ENCODE measurements at regions not wholly inside any gene's neighbourhood (a gene's known extent, or its start where the extent isn't known, plus 50 kb on each side); places are given as distances from the start of the nearest gene placed in this dataset.
"Not testable (repeated sequence)": the region's sequence is repeated elsewhere in the genome, so short reads cannot be mapped to it uniquely, and the experiment has no call there.

GRCh38 chrY:12453318-12453717 lies 247.7 kb upstream of the USP9Y start:
- H3K4me3 ChIP-seq; intact Hi-C loops (cut with DNase I; ENCODE audit: low total_unique reads); H3K36me3 ChIP-seq; in situ Hi-C loops (cut with MboI; ENCODE audit: low sequenced_read_pairs in 4 of 4); H3K27me3 ChIP-seq; DNase-seq; H3K9me3 ChIP-seq; H3K27ac ChIP-seq; ATAC-seq; H3K4me1 ChIP-seq: not testable (repeated sequence)

GRCh38 chrY:12459965-12460364 lies 241.1 kb upstream of the USP9Y start:
- no peaks in the 10 kb centered on the region for H3K9me3 ChIP-seq
- TF ChIP-seq CTCF (IDR thresholded peaks at IDR 0.05 in 4 of 5, conservative IDR thresholded peaks at IDR 0.05 in 1 of 5) (no peak), POLR2A (IDR thresholded peaks at IDR 0.05) (no peak)
- H3K27ac ChIP-seq, result no peak overlapping the region
- H3K4me1 ChIP-seq, result no peaks in the 10 kb centered on the region
- in situ Hi-C loops (cut with MboI; ENCODE audit: low sequenced_read_pairs in 4 of 4), result no loop called here
- DNase-seq, result no peak
- H3K36me3 ChIP-seq, result no peaks in the 10 kb centered on the region
- no peak overlapping the region for H3K4me3 ChIP-seq
- no peak for ATAC-seq
- no peaks in the 10 kb centered on the region for H3K27me3 ChIP-seq
- intact Hi-C loops (cut with DNase I; ENCODE audit: low total_unique reads), result no loop called here

- H3K4me3 ChIP-seq, result no peak overlapping the region
- intact Hi-C loops (cut with DNase I; ENCODE audit: low total_unique reads), result no loop called here
- in situ Hi-C loops (cut with MboI; ENCODE audit: low sequenced_read_pairs in 4 of 4), result no loop called here
- no peaks in the 10 kb centered on the region for H3K4me1 ChIP-seq
- TF ChIP-seq POLR2A (IDR thresholded peaks at IDR 0.05) (no peak), CTCF (IDR thresholded peaks at IDR 0.05 in 4 of 5, conservative IDR thresholded peaks at IDR 0.05 in 1 of 5) (no peak)
- no peak overlapping the region for H3K27ac ChIP-seq
- no peaks in the 10 kb centered on the region for H3K9me3 ChIP-seq
- H3K27me3 ChIP-seq, result no peaks in the 10 kb centered on the region
- ATAC-seq (no peak), DNase-seq (no peak)
- no peaks in the 10 kb centered on the region for H3K36me3 ChIP-seq
Measured at GRCh38 chrY:12464155-12464554, 236.9 kb upstream of the USP9Y start.

GRCh38 chrY:12465706-12466105 lies 235.3 kb upstream of the USP9Y start:
- Histone ChIP-seq H3K27ac (peak overlapping the region in 1 of 4 donors; percentile 15), H3K9me3 (no peaks in the 10 kb centered on the region), H3K4me3 (no peak overlapping the region), H3K36me3 (no peaks in the 10 kb centered on the region), H3K27me3 (no peaks in the 10 kb centered on the region), H3K4me1 (no peaks in the 10 kb centered on the region)
- intact Hi-C loops (cut with DNase I; ENCODE audit: low total_unique reads), result no loop called here
- TF ChIP-seq CTCF (IDR thresholded peaks at IDR 0.05 in 4 of 5, conservative IDR thresholded peaks at IDR 0.05 in 1 of 5) (no peak), POLR2A (IDR thresholded peaks at IDR 0.05) (no peak)
- DNase-seq, result no peak
- no peak for ATAC-seq
- in situ Hi-C loops (cut with MboI; ENCODE audit: low sequenced_read_pairs in 4 of 4), result no loop called here

GRCh38 chrY:12469081-12469480 lies 231.9 kb upstream of the USP9Y start:
- Histone ChIP-seq H3K27me3 (no peaks in the 10 kb centered on the region), H3K9me3 (no peaks in the 10 kb centered on the region), H3K4me3 (no peak overlapping the region), H3K36me3 (no peaks in the 10 kb centered on the region), H3K4me1 (no peaks in the 10 kb centered on the region), H3K27ac (no peak overlapping the region)
- intact Hi-C loops (cut with DNase I; ENCODE audit: low total_unique reads) (no loop called here), in situ Hi-C loops (cut with MboI; ENCODE audit: low sequenced_read_pairs in 4 of 4) (no loop called here)
- ATAC-seq (no peak), DNase-seq (no peak)
- TF ChIP-seq POLR2A (IDR thresholded peaks at IDR 0.05) (no peak), CTCF (IDR thresholded peaks at IDR 0.05 in 4 of 5, conservative IDR thresholded peaks at IDR 0.05 in 1 of 5) (no peak)

Measured in gastrocnemius medialis (tissue), 4 donors.